ENCODE measurements at regions not wholly inside any gene's neighbourhood (a gene's known extent, or its start where the extent isn't known, plus 50 kb on each side); places are given as distances from the start of the nearest gene placed in this dataset.

GRCh38 chr4:152010710-152011079, 249.9 kb upstream of the GATB start:
- no peak for DNase-seq

- DNase-seq: no peak
Observed at GRCh38 chr4:152009983-152010709, 249.3 kb upstream of the GATB start.

- DNase-seq: no peak
Observed at GRCh38 chr4:152009031-152009670, 248.3 kb upstream of the GATB start.

GRCh38 chr4:152007111-152007510, 246.3 kb upstream of the GATB start:
- no peak for DNase-seq

- DNase-seq: no peak
Observed at GRCh38 chr4:152004801-152005200, 244.0 kb upstream of the GATB start.

- no peak for DNase-seq
Observed at GRCh38 chr4:152000518-152000917, 239.7 kb upstream of the GATB start.

GRCh38 chr4:151998723-151999122, 237.9 kb upstream of the GATB start:
- DNase-seq: no peak

- DNase-seq: no peak
Observed at GRCh38 chr4:151997461-151997860, 236.7 kb upstream of the GATB start.

- no peak for DNase-seq
Observed at GRCh38 chr4:151994429-151994828, 233.6 kb upstream of the GATB start.

GRCh38 chr4:151993521-151993920, 232.7 kb upstream of the GATB start:
- DNase-seq: no peak

- DNase-seq: no peak
Observed at GRCh38 chr4:151992332-151993154, 231.7 kb upstream of the GATB start.

GRCh38 chr4:151991884-151992167, 231.0 kb upstream of the GATB start:
- DNase-seq: no peak

- no peak for DNase-seq
Observed at GRCh38 chr4:151991001-151991883, 230.4 kb upstream of the GATB start.

GRCh38 chr4:151990201-151990600, 229.4 kb upstream of the GATB start:
- DNase-seq: no peak

- no peak for DNase-seq
Observed at GRCh38 chr4:151988591-151988990, 227.8 kb upstream of the GATB start.

- no peak for DNase-seq
Observed at GRCh38 chr4:151987606-151988005, 226.8 kb upstream of the GATB start.

GRCh38 chr4:151983854-151984253, 223.0 kb upstream of the GATB start:
- peak; percentile 25 for DNase-seq

- DNase-seq: no peak
Observed at GRCh38 chr4:151979819-151980218, 219.0 kb upstream of the GATB start.

- no peak for DNase-seq
Observed at GRCh38 chr4:151968643-151969042, 207.8 kb upstream of the GATB start.

- DNase-seq: no peak
Observed at GRCh38 chr4:151967074-151967473, 206.3 kb upstream of the GATB start.

- no peak for DNase-seq
Observed at GRCh38 chr4:151962138-151962823, 201.5 kb upstream of the GATB start.

GRCh38 chr4:151961456-151961855, 200.6 kb upstream of the GATB start:
- DNase-seq: no peak
